ENCODE measurements at regions not wholly inside any gene's neighbourhood (a gene's known extent, or its start where the extent isn't known, plus 50 kb on each side); places are given as distances from the start of the nearest gene placed in this dataset.

DNA sequence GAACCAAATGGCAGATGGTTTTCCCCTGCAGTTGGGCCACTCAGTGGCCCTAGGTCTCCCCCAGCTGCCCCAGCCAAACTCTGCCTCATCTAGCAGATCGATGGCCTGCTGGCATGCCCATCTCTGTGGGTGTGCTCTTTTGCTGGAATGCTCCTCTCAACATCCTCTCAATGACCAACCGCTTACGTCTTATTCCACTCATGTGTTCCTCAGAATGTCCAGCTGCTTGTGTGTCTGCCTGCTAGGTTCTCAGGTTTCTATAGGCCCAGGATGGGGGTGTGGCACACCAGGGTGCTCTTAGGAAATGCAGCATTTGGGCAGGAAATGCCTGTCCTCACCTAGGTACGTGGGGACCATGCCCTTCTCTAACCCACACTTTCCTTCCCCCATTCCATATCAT is 509.9 kb upstream of the SYNCRIP start:
- TF ChIP-seq, protein P1, sequence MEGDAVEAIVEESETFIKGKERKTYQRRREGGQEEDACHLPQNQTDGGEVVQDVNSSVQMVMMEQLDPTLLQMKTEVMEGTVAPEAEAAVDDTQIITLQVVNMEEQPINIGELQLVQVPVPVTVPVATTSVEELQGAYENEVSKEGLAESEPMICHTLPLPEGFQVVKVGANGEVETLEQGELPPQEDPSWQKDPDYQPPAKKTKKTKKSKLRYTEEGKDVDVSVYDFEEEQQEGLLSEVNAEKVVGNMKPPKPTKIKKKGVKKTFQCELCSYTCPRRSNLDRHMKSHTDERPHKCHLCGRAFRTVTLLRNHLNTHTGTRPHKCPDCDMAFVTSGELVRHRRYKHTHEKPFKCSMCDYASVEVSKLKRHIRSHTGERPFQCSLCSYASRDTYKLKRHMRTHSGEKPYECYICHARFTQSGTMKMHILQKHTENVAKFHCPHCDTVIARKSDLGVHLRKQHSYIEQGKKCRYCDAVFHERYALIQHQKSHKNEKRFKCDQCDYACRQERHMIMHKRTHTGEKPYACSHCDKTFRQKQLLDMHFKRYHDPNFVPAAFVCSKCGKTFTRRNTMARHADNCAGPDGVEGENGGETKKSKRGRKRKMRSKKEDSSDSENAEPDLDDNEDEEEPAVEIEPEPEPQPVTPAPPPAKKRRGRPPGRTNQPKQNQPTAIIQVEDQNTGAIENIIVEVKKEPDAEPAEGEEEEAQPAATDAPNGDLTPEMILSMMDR (conservative IDR thresholded peaks at IDR 0.05 in 1 of 2, IDR thresholded peaks at IDR 0.05 in 1 of 2; ENCODE audit: low read depth in 1 of 2, low read length in 2 of 2), result no peak
- no peak for TF ChIP-seq EZH2 (IDR thresholded peaks at IDR 0.05; ENCODE audit: low read length, missing control alignments)

All from fibroblast of lung (primary cell).